ENCODE measurements at regions not wholly inside any gene's neighbourhood (a gene's known extent, or its start where the extent isn't known, plus 50 kb on each side); places are given as distances from the start of the nearest gene placed in this dataset.

DNA sequence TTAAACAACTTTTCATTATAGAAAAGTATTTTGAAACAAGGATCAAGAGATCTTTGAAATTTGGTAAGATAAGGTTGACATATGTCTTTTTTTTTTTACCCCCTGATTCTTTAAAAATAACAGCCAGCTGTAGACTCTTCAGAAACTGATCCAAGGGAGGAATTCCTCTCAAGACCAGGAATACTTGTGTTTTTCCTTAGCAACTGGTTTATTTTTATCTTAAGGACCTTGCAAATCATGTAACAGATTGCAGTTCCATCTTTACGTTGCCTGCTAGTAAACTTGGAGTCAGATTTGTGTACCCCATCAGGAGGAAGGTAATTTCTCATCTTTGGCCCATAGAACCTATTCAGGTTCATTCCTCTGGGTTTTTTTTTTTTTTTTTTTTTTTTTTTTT is 71.6 kb downstream of the BOLA3 start:
- no peaks in the 10 kb centered on the region for H3K27me3 ChIP-seq (replicated peaks; ENCODE audit: insufficient read depth, low read depth, low read length, poor library complexity)
- ChIA-PET POLR2A (ENCODE audit: low non-redundant PET) (no interaction called here), CTCF (no interaction called here)
- H3K9me3 ChIP-seq (ENCODE audit: low read depth, low read length, poor library complexity, severe bottlenecking), result no peaks in the 10 kb centered on the region
- intact Hi-C loops (cut with micrococcal nuclease; ENCODE audit: unreplicated experiment), result no loop called here
- peaks cover 8% of the 10 kb centered on the region for H3K36me3 ChIP-seq (ENCODE audit: insufficient read depth, low read length, poor library complexity, severe bottlenecking)
- no peak overlapping the region for H3K27ac ChIP-seq (ENCODE audit: low read depth, low read length, poor library complexity, severe bottlenecking)
- no peak for DNase-seq (ENCODE audit: low spot score)
- TF ChIP-seq, protein P1, sequence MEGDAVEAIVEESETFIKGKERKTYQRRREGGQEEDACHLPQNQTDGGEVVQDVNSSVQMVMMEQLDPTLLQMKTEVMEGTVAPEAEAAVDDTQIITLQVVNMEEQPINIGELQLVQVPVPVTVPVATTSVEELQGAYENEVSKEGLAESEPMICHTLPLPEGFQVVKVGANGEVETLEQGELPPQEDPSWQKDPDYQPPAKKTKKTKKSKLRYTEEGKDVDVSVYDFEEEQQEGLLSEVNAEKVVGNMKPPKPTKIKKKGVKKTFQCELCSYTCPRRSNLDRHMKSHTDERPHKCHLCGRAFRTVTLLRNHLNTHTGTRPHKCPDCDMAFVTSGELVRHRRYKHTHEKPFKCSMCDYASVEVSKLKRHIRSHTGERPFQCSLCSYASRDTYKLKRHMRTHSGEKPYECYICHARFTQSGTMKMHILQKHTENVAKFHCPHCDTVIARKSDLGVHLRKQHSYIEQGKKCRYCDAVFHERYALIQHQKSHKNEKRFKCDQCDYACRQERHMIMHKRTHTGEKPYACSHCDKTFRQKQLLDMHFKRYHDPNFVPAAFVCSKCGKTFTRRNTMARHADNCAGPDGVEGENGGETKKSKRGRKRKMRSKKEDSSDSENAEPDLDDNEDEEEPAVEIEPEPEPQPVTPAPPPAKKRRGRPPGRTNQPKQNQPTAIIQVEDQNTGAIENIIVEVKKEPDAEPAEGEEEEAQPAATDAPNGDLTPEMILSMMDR (conservative IDR thresholded peaks at IDR 0.05; ENCODE audit: low read depth, low read length), result no peak
- TF ChIP-seq EZH2 (IDR thresholded peaks at IDR 0.05; ENCODE audit: borderline replicate concordance, low read depth, low read length, poor library complexity, severe bottlenecking), result no peak
- H3K4me3 ChIP-seq (ENCODE audit: low read depth, low read length, poor library complexity, severe bottlenecking), result no peak overlapping the region
- peaks cover 7% of the 10 kb centered on the region for H3K4me1 ChIP-seq (ENCODE audit: insufficient read depth, low read length, poor library complexity, severe bottlenecking)
- BruUV-seq (replicated peaks), result no TSS peak

DNA sequence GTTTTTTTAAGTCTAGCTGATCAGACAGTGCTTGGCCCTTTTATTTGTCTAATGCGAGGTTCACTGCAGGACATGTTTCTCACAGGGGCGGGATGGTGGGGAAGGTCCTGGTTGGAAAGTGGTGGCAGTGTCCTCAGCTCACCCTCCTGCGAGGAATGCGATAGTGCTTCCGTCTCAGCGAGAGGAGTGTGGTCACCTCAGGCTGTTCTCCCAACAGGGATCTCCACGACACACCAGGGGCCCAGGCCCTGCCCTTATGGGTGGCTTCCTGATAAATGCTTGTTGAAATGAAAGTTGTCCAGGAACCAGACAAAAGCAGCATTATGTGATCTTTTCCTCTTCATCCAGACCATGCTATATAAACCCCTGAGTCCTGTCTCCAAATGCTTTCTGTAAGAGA is 70.1 kb downstream of the BOLA3 start:
- no TSS peak for BruUV-seq (replicated peaks)
- TF ChIP-seq, protein P1 (conservative IDR thresholded peaks at IDR 0.05; ENCODE audit: low read depth, low read length), result no peak
- TF ChIP-seq EZH2 (IDR thresholded peaks at IDR 0.05; ENCODE audit: borderline replicate concordance, low read depth, low read length, poor library complexity, severe bottlenecking), result no peak

DNA sequence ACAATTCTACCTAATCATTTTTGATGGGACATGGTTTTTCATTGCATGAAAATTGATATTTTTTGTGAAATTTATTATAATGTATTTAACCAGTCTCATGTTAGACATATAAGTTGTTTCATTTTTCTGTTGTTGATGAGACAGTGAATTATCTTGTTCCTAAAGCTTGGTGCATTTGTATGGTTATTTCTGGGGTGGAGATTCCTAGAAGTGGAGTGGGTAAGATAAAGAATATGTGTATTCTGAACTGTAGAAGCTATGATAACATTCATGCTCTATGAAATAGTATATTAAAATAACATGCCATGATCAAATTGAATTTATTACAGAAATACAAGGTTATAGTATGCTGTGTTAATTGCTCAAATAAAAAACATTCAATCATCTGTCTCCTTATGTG is 69.2 kb downstream of the BOLA3 start:
- no peak for TF ChIP-seq EZH2 (IDR thresholded peaks at IDR 0.05; ENCODE audit: borderline replicate concordance, low read depth, low read length, poor library complexity, severe bottlenecking)
- TF ChIP-seq, protein P1 (conservative IDR thresholded peaks at IDR 0.05; ENCODE audit: low read depth, low read length), result no peak
- CTCF ChIA-PET, result no interaction called here
- POLR2A ChIA-PET (ENCODE audit: low non-redundant PET), result no interaction called here
- intact Hi-C loops (cut with micrococcal nuclease; ENCODE audit: unreplicated experiment), result no loop called here
- Histone ChIP-seq H3K9me3 (ENCODE audit: low read depth, low read length, poor library complexity, severe bottlenecking) (no peaks in the 10 kb centered on the region), H3K27ac (ENCODE audit: low read depth, low read length, poor library complexity, severe bottlenecking) (no peak overlapping the region), H3K4me1 (ENCODE audit: insufficient read depth, low read length, poor library complexity, severe bottlenecking) (no peaks in the 10 kb centered on the region), H3K4me3 (ENCODE audit: low read depth, low read length, poor library complexity, severe bottlenecking) (no peak overlapping the region), H3K36me3 (ENCODE audit: insufficient read depth, low read length, poor library complexity, severe bottlenecking) (peaks cover 13% of the 10 kb centered on the region), H3K27me3 (replicated peaks; ENCODE audit: insufficient read depth, low read depth, low read length, poor library complexity) (no peaks in the 10 kb centered on the region)
- no TSS peak for BruUV-seq (replicated peaks)
- DNase-seq (ENCODE audit: low spot score), result no peak

More for the DNA sequence above, 70.1 kb downstream of the BOLA3 start:
- ChIA-PET POLR2A (ENCODE audit: low non-redundant PET) (no interaction called here), CTCF (no interaction called here)
- intact Hi-C loops (cut with micrococcal nuclease; ENCODE audit: unreplicated experiment), result no loop called here
- Histone ChIP-seq H3K4me1 (ENCODE audit: insufficient read depth, low read length, poor library complexity, severe bottlenecking) (peaks cover 3% of the 10 kb centered on the region), H3K36me3 (ENCODE audit: insufficient read depth, low read length, poor library complexity, severe bottlenecking) (peaks cover 8% of the 10 kb centered on the region), H3K4me3 (ENCODE audit: low read depth, low read length, poor library complexity, severe bottlenecking) (no peak overlapping the region), H3K9me3 (ENCODE audit: low read depth, low read length, poor library complexity, severe bottlenecking) (no peaks in the 10 kb centered on the region), H3K27me3 (replicated peaks; ENCODE audit: insufficient read depth, low read depth, low read length, poor library complexity) (no peaks in the 10 kb centered on the region), H3K27ac (ENCODE audit: low read depth, low read length, poor library complexity, severe bottlenecking) (no peak overlapping the region)
- no peak for DNase-seq (ENCODE audit: low spot score)

Data from A673 (cell line).